Neural crest cell (in vitro differentiated cells): ENCODE measurements at regions not wholly inside any gene's neighbourhood (a gene's known extent, or its start where the extent isn't known, plus 50 kb on each side); places are given as distances from the start of the nearest gene placed in this dataset.

Experiments used
- DNase-seq: peaks from one replicate; pipeline ENCODE4 v3.0.0; 2021; ENCODE audit warnings: low read depth, mixed read lengths, low spot score
- H3K27ac Mint-ChIP-seq: one replicate; pipeline ENCODE4 v1.8.0; 2021; ENCODE audit warnings: mild to moderate bottlenecking, mixed read lengths; ENCODE audit not compliant: unreplicated experiment
- H3K27me3 Mint-ChIP-seq: 2 replicates; pipeline ENCODE4 v1.8.0; 2021; ENCODE audit warnings: low read depth, mild to moderate bottlenecking, mixed read lengths
- H3K36me3 Mint-ChIP-seq: 2 replicates; pipeline ENCODE4 v1.8.0; 2021; ENCODE audit warnings: low read depth, mild to moderate bottlenecking, mixed read lengths
- H3K4me1 Mint-ChIP-seq: 2 replicates; pipeline ENCODE4 v1.8.0; 2021; ENCODE audit warnings: mixed read lengths
- H3K4me3 Mint-ChIP-seq: one replicate; pipeline ENCODE4 v1.8.0; 2021; ENCODE audit warnings: mild to moderate bottlenecking, mixed read lengths
- H3K9me3 Mint-ChIP-seq: 2 replicates; pipeline ENCODE4 v1.8.0; 2021; ENCODE audit warnings: mixed read lengths
- CTCF ChIP-seq: fragments of 200-600 bp; sonication (generic); conservative IDR thresholded peaks from 2 replicates; pipeline ENCODE4 v1.5.0; 2021; ENCODE audit warnings: antibody characterized with exemption, mild to moderate bottlenecking

- no peak overlapping the region for H3K27ac Mint-ChIP-seq
- no peaks in the 10 kb centered on the region for H3K4me1 Mint-ChIP-seq
- H3K4me3 Mint-ChIP-seq, result no peak overlapping the region
- peaks cover 7% of the 10 kb centered on the region for H3K36me3 Mint-ChIP-seq
- DNase-seq, result no peak
- no peak for TF ChIP-seq CTCF
- H3K27me3 Mint-ChIP-seq, result no peaks in the 10 kb centered on the region
- peaks cover 12% of the 10 kb centered on the region for H3K9me3 Mint-ChIP-seq
These were observed 102.9 kb downstream of the FOXL3 start for GRCh38 chr7:392822-393221.

DNA sequence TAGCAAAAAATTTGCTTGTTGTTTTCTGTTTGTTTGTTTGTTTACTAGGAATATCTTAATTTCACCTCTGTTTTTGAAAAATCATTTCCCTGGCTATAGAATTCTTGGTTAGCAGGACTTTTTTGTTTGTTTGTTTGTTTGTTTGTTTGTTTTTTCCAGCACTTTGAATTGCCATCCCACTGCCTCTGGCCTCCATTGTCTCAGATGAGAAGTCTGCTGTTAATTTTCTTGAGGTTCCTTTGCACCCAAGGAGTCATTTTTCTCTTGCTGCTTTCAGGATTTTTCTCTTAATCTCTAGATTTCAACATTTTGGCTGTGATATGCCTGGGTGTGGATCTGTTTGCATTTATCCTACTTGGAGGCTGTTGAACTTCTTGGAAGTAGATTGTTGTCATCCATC is 105.7 kb downstream of the FOXL3 start:
- Mint-ChIP-seq H3K27me3 (peaks cover 11% of the 10 kb centered on the region), H3K36me3 (peaks cover 16% of the 10 kb centered on the region), H3K4me1 (no peaks in the 10 kb centered on the region), H3K27ac (no peak overlapping the region), H3K4me3 (no peak overlapping the region), H3K9me3 (peaks cover 26% of the 10 kb centered on the region)
- DNase-seq, result no peak
- no peak for TF ChIP-seq CTCF

DNA sequence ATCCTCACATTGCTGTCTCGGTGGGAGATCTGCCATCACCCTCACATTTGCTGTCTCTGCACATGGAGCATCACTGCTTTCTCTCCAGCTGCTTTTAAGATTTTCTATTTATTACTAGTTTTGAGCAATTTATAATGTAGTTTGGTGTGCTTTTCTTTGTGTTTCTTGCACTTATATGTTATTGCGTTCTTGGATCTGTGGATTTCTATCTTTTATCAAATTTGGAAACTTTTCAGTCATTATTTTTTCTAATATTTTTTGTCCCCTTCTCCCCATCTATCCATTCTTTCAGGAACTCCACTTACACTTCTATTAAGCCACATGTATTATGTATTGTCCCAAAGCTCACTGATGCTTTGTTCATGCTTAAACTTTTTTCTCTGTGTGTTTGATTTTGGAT is 108.9 kb downstream of the FOXL3 start:
- Mint-ChIP-seq H3K9me3 (peaks cover 28% of the 10 kb centered on the region), H3K27ac (no peak overlapping the region), H3K27me3 (peaks cover 20% of the 10 kb centered on the region), H3K4me3 (no peak overlapping the region), H3K4me1 (no peaks in the 10 kb centered on the region), H3K36me3 (peaks cover 16% of the 10 kb centered on the region)
- no peak for TF ChIP-seq CTCF
- DNase-seq, result no peak

DNA sequence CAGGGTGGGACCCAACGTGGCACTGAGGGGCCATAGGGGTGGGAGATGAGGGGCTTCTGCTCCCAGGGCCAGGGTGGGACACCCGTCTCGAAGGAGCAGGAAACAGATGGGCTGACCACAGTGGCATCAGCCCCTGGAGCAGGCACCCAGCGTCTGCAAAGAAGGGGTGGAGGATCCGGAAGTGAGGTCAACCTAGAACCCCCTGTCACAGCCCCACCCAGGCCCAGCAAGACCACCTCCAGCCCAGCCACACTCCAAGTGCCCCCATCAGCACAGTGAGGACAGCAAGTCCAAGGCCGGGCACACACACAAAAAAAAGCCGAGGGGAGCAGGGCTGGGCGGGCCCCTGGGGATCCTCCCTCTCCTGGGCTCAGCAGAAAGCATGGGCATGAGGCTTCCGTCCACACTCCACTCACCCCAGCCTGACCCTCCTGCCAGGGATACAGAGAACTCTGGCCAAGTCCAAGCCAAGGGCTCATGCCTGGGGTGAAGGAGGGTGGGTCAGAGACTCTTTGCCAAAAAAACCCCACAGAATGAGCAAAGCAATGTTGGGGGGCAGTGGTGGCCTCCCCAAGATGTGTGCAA is 111.0 kb downstream of the FOXL3 start:
- Mint-ChIP-seq H3K27me3 (peaks cover 32% of the 10 kb centered on the region), H3K4me1 (no peaks in the 10 kb centered on the region), H3K9me3 (peaks cover 26% of the 10 kb centered on the region), H3K36me3 (peaks cover 13% of the 10 kb centered on the region), H3K27ac (no peak overlapping the region), H3K4me3 (no peak overlapping the region)
- no peak for DNase-seq
- no peak for TF ChIP-seq CTCF

DNA sequence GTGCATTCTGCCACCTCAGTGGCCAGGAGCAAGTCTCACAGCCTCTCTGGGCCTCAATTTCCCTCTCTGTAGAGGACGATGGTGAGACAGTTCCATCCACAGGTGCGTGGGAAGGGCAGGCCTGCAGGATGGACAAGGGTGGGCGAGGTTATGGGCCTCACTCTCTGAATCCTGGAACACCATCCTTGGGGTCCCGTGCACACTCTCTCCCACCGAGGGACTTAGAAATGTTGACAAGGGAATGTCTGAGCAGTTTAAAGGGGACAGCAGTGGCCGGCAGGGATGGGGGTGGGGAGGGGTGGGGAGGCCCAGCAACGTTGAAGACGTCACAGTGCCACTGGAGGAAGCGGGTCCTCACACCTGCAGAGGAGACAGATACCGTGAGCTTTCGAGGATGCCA is 111.5 kb downstream of the FOXL3 start:
- Mint-ChIP-seq H3K9me3 (peaks cover 25% of the 10 kb centered on the region), H3K27me3 (peaks cover 38% of the 10 kb centered on the region), H3K4me3 (no peak overlapping the region), H3K4me1 (no peaks in the 10 kb centered on the region), H3K27ac (no peak overlapping the region), H3K36me3 (peaks cover 13% of the 10 kb centered on the region)
- no peak for TF ChIP-seq CTCF
- no peak for DNase-seq
